ENCODE measurements at regions not wholly inside any gene's neighbourhood (a gene's known extent, or its start where the extent isn't known, plus 50 kb on each side); places are given as distances from the start of the nearest gene placed in this dataset.

GRCh38 chr4:62135565-62136156, 935.5 kb downstream of the ADGRL3 start:
- TF ChIP-seq EZH2 (optimal IDR thresholded peaks at IDR 0.05; ENCODE audit: low read depth, low read length) = no peak
- TF ChIP-seq, protein P1, sequence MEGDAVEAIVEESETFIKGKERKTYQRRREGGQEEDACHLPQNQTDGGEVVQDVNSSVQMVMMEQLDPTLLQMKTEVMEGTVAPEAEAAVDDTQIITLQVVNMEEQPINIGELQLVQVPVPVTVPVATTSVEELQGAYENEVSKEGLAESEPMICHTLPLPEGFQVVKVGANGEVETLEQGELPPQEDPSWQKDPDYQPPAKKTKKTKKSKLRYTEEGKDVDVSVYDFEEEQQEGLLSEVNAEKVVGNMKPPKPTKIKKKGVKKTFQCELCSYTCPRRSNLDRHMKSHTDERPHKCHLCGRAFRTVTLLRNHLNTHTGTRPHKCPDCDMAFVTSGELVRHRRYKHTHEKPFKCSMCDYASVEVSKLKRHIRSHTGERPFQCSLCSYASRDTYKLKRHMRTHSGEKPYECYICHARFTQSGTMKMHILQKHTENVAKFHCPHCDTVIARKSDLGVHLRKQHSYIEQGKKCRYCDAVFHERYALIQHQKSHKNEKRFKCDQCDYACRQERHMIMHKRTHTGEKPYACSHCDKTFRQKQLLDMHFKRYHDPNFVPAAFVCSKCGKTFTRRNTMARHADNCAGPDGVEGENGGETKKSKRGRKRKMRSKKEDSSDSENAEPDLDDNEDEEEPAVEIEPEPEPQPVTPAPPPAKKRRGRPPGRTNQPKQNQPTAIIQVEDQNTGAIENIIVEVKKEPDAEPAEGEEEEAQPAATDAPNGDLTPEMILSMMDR (IDR thresholded peaks at IDR 0.05; ENCODE audit: low read length) = no peak
